Activated naive CD8-positive, alpha-beta T cell treated with anti-CD3 and anti-CD28 coated beads for 36 hours (primary cell): ENCODE measurements at regions not wholly inside any gene's neighbourhood (a gene's known extent, or its start where the extent isn't known, plus 50 kb on each side); places are given as distances from the start of the nearest gene placed in this dataset.

Source experiments
- DNase-seq: peaks from one replicate; pipeline ENCODE4 v3.0.0; 2021
- H3K27ac Mint-ChIP-seq: one replicate; pipeline ENCODE4 v1.8.0; 2022; ENCODE audit warnings: mild to moderate bottlenecking, moderate library complexity, mixed read lengths
- H3K27me3 Mint-ChIP-seq: one replicate; pipeline ENCODE4 v1.8.0; 2022; ENCODE audit warnings: mild to moderate bottlenecking, mixed read lengths
- H3K36me3 Mint-ChIP-seq: one replicate; pipeline ENCODE4 v1.8.0; 2021; ENCODE audit warnings: mild to moderate bottlenecking, mixed read lengths
- H3K4me1 Mint-ChIP-seq: one replicate; pipeline ENCODE4 v1.8.0; 2021; ENCODE audit warnings: mixed read lengths
- H3K4me3 Mint-ChIP-seq: one replicate; pipeline ENCODE4 v1.8.0; 2022; ENCODE audit warnings: mild to moderate bottlenecking, moderate library complexity, mixed read lengths
- H3K9me3 Mint-ChIP-seq: one replicate; pipeline ENCODE4 v1.8.0; 2022; ENCODE audit warnings: mixed read lengths

GRCh38 chr11:122342089-122342744 lies 226.2 kb upstream of the BLID start:
- Mint-ChIP-seq H3K27ac (no peak overlapping the region), H3K9me3 (no peaks in the 10 kb centered on the region)

GRCh38 chr11:122341477-122341876 lies 225.5 kb upstream of the BLID start:
- H3K27ac Mint-ChIP-seq, result no peak overlapping the region
- H3K36me3 Mint-ChIP-seq, result no peaks in the 10 kb centered on the region
- no peaks in the 10 kb centered on the region for H3K9me3 Mint-ChIP-seq
- no peaks in the 10 kb centered on the region for H3K27me3 Mint-ChIP-seq
- no peaks in the 10 kb centered on the region for H3K4me1 Mint-ChIP-seq
- no peak overlapping the region for H3K4me3 Mint-ChIP-seq
- no peak for DNase-seq

More at GRCh38 chr11:122342089-122342744, 226.2 kb upstream of the BLID start:
- no peak for DNase-seq
- no peaks in the 10 kb centered on the region for H3K36me3 Mint-ChIP-seq
- no peaks in the 10 kb centered on the region for H3K27me3 Mint-ChIP-seq
- no peak overlapping the region for H3K4me3 Mint-ChIP-seq
- H3K4me1 Mint-ChIP-seq, result no peaks in the 10 kb centered on the region

- no peaks in the 10 kb centered on the region for H3K4me1 Mint-ChIP-seq
- H3K27me3 Mint-ChIP-seq, result no peaks in the 10 kb centered on the region
- no peaks in the 10 kb centered on the region for H3K9me3 Mint-ChIP-seq
- H3K27ac Mint-ChIP-seq, result no peak overlapping the region
- no peak for DNase-seq
- no peak overlapping the region for H3K4me3 Mint-ChIP-seq
- H3K36me3 Mint-ChIP-seq, result no peaks in the 10 kb centered on the region
Measured at GRCh38 chr11:122340607-122341290, 224.7 kb upstream of the BLID start.

- Mint-ChIP-seq H3K36me3 (no peaks in the 10 kb centered on the region), H3K27ac (no peak overlapping the region), H3K27me3 (no peaks in the 10 kb centered on the region), H3K4me1 (no peaks in the 10 kb centered on the region), H3K9me3 (no peaks in the 10 kb centered on the region), H3K4me3 (no peak overlapping the region)
- DNase-seq, result no peak
Measured at GRCh38 chr11:122339436-122340060, 223.5 kb upstream of the BLID start.

- Mint-ChIP-seq H3K27me3 (peaks cover 4% of the 10 kb centered on the region), H3K27ac (no peak overlapping the region)
Measured at GRCh38 chr11:122337704-122338103, 221.7 kb upstream of the BLID start.

GRCh38 chr11:122337241-122337640 lies 221.2 kb upstream of the BLID start:
- no peak overlapping the region for H3K4me3 Mint-ChIP-seq
- H3K4me1 Mint-ChIP-seq, result no peaks in the 10 kb centered on the region
- no peaks in the 10 kb centered on the region for H3K36me3 Mint-ChIP-seq
- H3K27ac Mint-ChIP-seq, result no peak overlapping the region
- no peaks in the 10 kb centered on the region for H3K9me3 Mint-ChIP-seq
- DNase-seq, result no peak
- peaks cover 4% of the 10 kb centered on the region for H3K27me3 Mint-ChIP-seq

More at GRCh38 chr11:122337704-122338103, 221.7 kb upstream of the BLID start:
- H3K36me3 Mint-ChIP-seq, result no peaks in the 10 kb centered on the region
- no peaks in the 10 kb centered on the region for H3K4me1 Mint-ChIP-seq
- no peak for DNase-seq
- no peak overlapping the region for H3K4me3 Mint-ChIP-seq
- no peaks in the 10 kb centered on the region for H3K9me3 Mint-ChIP-seq

GRCh38 chr11:122336706-122337105 lies 220.7 kb upstream of the BLID start:
- peaks cover 4% of the 10 kb centered on the region for H3K27me3 Mint-ChIP-seq
- H3K9me3 Mint-ChIP-seq, result no peaks in the 10 kb centered on the region
- no peak overlapping the region for H3K4me3 Mint-ChIP-seq
- no peak for DNase-seq
- H3K27ac Mint-ChIP-seq, result no peak overlapping the region
- H3K4me1 Mint-ChIP-seq, result no peaks in the 10 kb centered on the region
- H3K36me3 Mint-ChIP-seq, result no peaks in the 10 kb centered on the region

- H3K27ac Mint-ChIP-seq, result no peak overlapping the region
- no peak overlapping the region for H3K4me3 Mint-ChIP-seq
- H3K9me3 Mint-ChIP-seq, result no peaks in the 10 kb centered on the region
- no peaks in the 10 kb centered on the region for H3K4me1 Mint-ChIP-seq
- DNase-seq, result no peak
- no peaks in the 10 kb centered on the region for H3K36me3 Mint-ChIP-seq
- H3K27me3 Mint-ChIP-seq, result peaks cover 4% of the 10 kb centered on the region
Measured at GRCh38 chr11:122334546-122335339, 218.7 kb upstream of the BLID start.

GRCh38 chr11:122333467-122333866 lies 217.5 kb upstream of the BLID start:
- no peak overlapping the region for H3K27ac Mint-ChIP-seq
- H3K4me1 Mint-ChIP-seq, result no peaks in the 10 kb centered on the region
- no peak overlapping the region for H3K4me3 Mint-ChIP-seq
- DNase-seq, result no peak
- H3K9me3 Mint-ChIP-seq, result no peaks in the 10 kb centered on the region
- peaks cover 4% of the 10 kb centered on the region for H3K27me3 Mint-ChIP-seq
- no peaks in the 10 kb centered on the region for H3K36me3 Mint-ChIP-seq

- peaks cover 4% of the 10 kb centered on the region for H3K27me3 Mint-ChIP-seq
- no peak for DNase-seq
- H3K4me1 Mint-ChIP-seq, result no peaks in the 10 kb centered on the region
- no peaks in the 10 kb centered on the region for H3K36me3 Mint-ChIP-seq
- no peaks in the 10 kb centered on the region for H3K9me3 Mint-ChIP-seq
- no peak overlapping the region for H3K27ac Mint-ChIP-seq
- no peak overlapping the region for H3K4me3 Mint-ChIP-seq
Measured at GRCh38 chr11:122331079-122331478, 215.1 kb upstream of the BLID start.

GRCh38 chr11:122330279-122330965 lies 214.4 kb upstream of the BLID start:
- peaks cover 4% of the 10 kb centered on the region for H3K27me3 Mint-ChIP-seq
- no peaks in the 10 kb centered on the region for H3K9me3 Mint-ChIP-seq
- H3K4me3 Mint-ChIP-seq, result no peak overlapping the region
- DNase-seq, result no peak
- no peaks in the 10 kb centered on the region for H3K36me3 Mint-ChIP-seq
- no peak overlapping the region for H3K27ac Mint-ChIP-seq
- H3K4me1 Mint-ChIP-seq, result no peaks in the 10 kb centered on the region

GRCh38 chr11:122327528-122327927 lies 211.5 kb upstream of the BLID start:
- Mint-ChIP-seq H3K36me3 (no peaks in the 10 kb centered on the region), H3K4me3 (no peak overlapping the region), H3K27me3 (no peaks in the 10 kb centered on the region), H3K4me1 (no peaks in the 10 kb centered on the region), H3K27ac (no peak overlapping the region), H3K9me3 (no peaks in the 10 kb centered on the region)
- DNase-seq, result no peak

- Mint-ChIP-seq H3K4me3 (no peak overlapping the region), H3K27me3 (no peaks in the 10 kb centered on the region), H3K9me3 (no peaks in the 10 kb centered on the region), H3K4me1 (no peaks in the 10 kb centered on the region), H3K36me3 (no peaks in the 10 kb centered on the region), H3K27ac (no peak overlapping the region)
- no peak for DNase-seq
Measured at GRCh38 chr11:122323754-122324421, 207.9 kb upstream of the BLID start.

- Mint-ChIP-seq H3K9me3 (no peaks in the 10 kb centered on the region), H3K36me3 (no peaks in the 10 kb centered on the region), H3K27me3 (no peaks in the 10 kb centered on the region)
Measured at GRCh38 chr11:122322329-122322728, 206.3 kb upstream of the BLID start.

More at GRCh38 chr11:122322329-122322728, 206.3 kb upstream of the BLID start:
- Mint-ChIP-seq H3K4me1 (no peaks in the 10 kb centered on the region), H3K27ac (no peak overlapping the region), H3K4me3 (no peak overlapping the region)
- DNase-seq, result no peak
